Mammary epithelial cell (primary cell): ENCODE measurements at regions not wholly inside any gene's neighbourhood (a gene's known extent, or its start where the extent isn't known, plus 50 kb on each side); places are given as distances from the start of the nearest gene placed in this dataset.

Experiments used
- EZH2 ChIP-seq: IDR thresholded peaks from 2 replicates; pipeline ENCODE4 v1.6.1; 2012; ENCODE audit warnings: low read length, inconsistent platforms, borderline replicate concordance
- TF ChIP-seq, protein P1 (sequence below), 2 donors: IDR thresholded peaks in 1 of 2; conservative IDR thresholded peaks in 1 of 2; 2 replicates each; pipeline ENCODE4 v1.5.1; 2011 to 2012; ENCODE audit warnings: inconsistent platforms in 2 of 2, low read length in 2 of 2, mild to moderate bottlenecking in 2 of 2, control low read depth in 1 of 2, low read depth in 1 of 2; ENCODE audit not compliant: insufficient read depth in 1 of 2; ENCODE audit errors: extremely low read depth in 1 of 2

DNA sequence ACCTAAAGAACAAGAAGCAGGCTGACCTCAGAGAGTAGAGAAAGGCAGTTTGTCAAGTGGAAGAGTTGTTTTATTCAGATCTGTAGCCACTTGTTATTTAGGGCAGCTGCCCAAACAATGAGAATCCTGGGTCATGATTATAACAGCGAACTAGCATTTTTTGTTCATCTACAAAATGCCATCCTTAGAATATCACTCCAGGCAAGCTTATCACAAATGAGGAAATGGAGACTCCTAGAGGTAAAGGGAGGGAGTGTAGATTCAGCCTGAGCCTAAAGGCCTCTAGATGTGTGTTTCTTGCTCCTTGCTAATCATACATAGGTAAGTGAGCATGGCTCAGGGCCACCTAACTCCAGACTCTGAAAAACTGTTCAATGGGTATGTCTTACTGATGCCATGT lies 126.1 kb downstream of the HNMT start:
- no peak for TF ChIP-seq EZH2
- TF ChIP-seq, protein P1, sequence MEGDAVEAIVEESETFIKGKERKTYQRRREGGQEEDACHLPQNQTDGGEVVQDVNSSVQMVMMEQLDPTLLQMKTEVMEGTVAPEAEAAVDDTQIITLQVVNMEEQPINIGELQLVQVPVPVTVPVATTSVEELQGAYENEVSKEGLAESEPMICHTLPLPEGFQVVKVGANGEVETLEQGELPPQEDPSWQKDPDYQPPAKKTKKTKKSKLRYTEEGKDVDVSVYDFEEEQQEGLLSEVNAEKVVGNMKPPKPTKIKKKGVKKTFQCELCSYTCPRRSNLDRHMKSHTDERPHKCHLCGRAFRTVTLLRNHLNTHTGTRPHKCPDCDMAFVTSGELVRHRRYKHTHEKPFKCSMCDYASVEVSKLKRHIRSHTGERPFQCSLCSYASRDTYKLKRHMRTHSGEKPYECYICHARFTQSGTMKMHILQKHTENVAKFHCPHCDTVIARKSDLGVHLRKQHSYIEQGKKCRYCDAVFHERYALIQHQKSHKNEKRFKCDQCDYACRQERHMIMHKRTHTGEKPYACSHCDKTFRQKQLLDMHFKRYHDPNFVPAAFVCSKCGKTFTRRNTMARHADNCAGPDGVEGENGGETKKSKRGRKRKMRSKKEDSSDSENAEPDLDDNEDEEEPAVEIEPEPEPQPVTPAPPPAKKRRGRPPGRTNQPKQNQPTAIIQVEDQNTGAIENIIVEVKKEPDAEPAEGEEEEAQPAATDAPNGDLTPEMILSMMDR (conservative IDR thresholded peaks at IDR 0.05 in 1 of 2, IDR thresholded peaks at IDR 0.05 in 1 of 2; ENCODE audit: extremely low read depth in 1 of 2, insufficient read depth in 1 of 2, low read depth in 1 of 2, low read length in 2 of 2), result peak; percentile 89 to 92
